Endothelial cell of umbilical vein (primary cell): ENCODE measurements at regions not wholly inside any gene's neighbourhood (a gene's known extent, or its start where the extent isn't known, plus 50 kb on each side); places are given as distances from the start of the nearest gene placed in this dataset.

Experiments
- BruUV-seq: library from RNA; stranded (reverse); fragments of 400-500 nt; replicated peaks from 2 replicates; lab custom pipeline; 2021; lab: Mats Ljungman, UMichigan
- CTCF ChIA-PET: fragments of 300-600, 350-600 bp; sonication (Branson Sonifier 250); formaldehyde crosslinking; loops from one replicate; lab custom pipeline; 2021; ENCODE audit warnings: antibody characterized with exemption, inconsistent platforms; lab: Charles Lee
- POLR2A ChIA-PET: fragments of 300-600, 350-600 bp; sonication (Branson Sonifier 250); formaldehyde crosslinking; loops from one replicate; lab custom pipeline; 2021; ENCODE audit warnings: antibody characterized with exemption, inconsistent platforms; lab: Charles Lee
- DNase-seq: peaks from one replicate; pipeline ENCODE4 v3.0.0-alpha.2; 2011; ENCODE audit warnings: low read depth, low spot score
- FAIRE-seq: peaks from 2 replicates; lab custom pipeline; 2011; peaks lifted over from hg19 to GRCh38; lab: Jason Lieb, UNC
- H2AFZ ChIP-seq: 2 replicates; pipeline ENCODE4 v1.6.0; 2012; ENCODE audit warnings: low read depth, low read length, control low read depth, inconsistent platforms
- H3K27ac ChIP-seq: 2 replicates; pipeline ENCODE4 v1.5.1; 2011; ENCODE audit warnings: low read depth, mild to moderate bottlenecking, control low read depth, low read length, moderate library complexity; ENCODE audit not compliant: insufficient read depth
- H3K27me3 ChIP-seq, 2 experiments: 2 replicates each; pipeline versions ENCODE4 v1.6.0 to v1.6.1; 2011; ENCODE audit warnings: low read length in 2 of 2, mixed read lengths in 1 of 2; ENCODE audit not compliant: control insufficient read depth in 2 of 2, insufficient read depth in 2 of 2
- H3K36me3 ChIP-seq, 2 experiments: 2 replicates in 1 of 2; 3 replicates in 1 of 2; pipeline ENCODE4 v1.5.1; 2011; ENCODE audit warnings: low read length in 2 of 2, mild to moderate bottlenecking in 1 of 2, moderate library complexity in 1 of 2; ENCODE audit not compliant: control insufficient read depth in 2 of 2, insufficient read depth in 2 of 2; ENCODE audit errors: extremely low read depth in 1 of 2
- H3K4me1 ChIP-seq: 3 replicates; pipeline ENCODE4 v1.5.1; 2011; ENCODE audit warnings: mild to moderate bottlenecking, low read length; ENCODE audit not compliant: control insufficient read depth, insufficient read depth; ENCODE audit errors: extremely low read depth
- H3K4me2 ChIP-seq: 2 replicates; pipeline ENCODE4 v1.6.1; 2011; ENCODE audit warnings: low read length, control low read depth, mixed read lengths; ENCODE audit not compliant: insufficient read depth
- H3K4me3 ChIP-seq, 3 experiments: fragments of 200-600 bp in 1 of 3; sonication (generic), shearing (Covaris generic) in 1 of 3; replicated peaks in 1 of 3; 2 replicates each; pipeline ENCODE4 v1.5.1; 2011 to 2016; ENCODE audit warnings: control low read depth in 3 of 3, low read length in 3 of 3, mild to moderate bottlenecking in 2 of 3, inconsistent platforms in 1 of 3, low read depth in 1 of 3, moderate library complexity in 1 of 3; ENCODE audit not compliant: insufficient read depth in 1 of 3
- H3K79me2 ChIP-seq: 2 replicates; pipeline ENCODE4 v1.6.0; 2012; ENCODE audit warnings: low read length, inconsistent platforms; ENCODE audit not compliant: control insufficient read depth, insufficient read depth
- H3K9ac ChIP-seq: replicated peaks from 2 replicates; pipeline ENCODE3; 2011; ENCODE audit warnings: low read length, control low read depth; ENCODE audit not compliant: insufficient read depth; ENCODE audit errors: extremely low read depth
- H3K9me1 ChIP-seq: replicated peaks from 3 replicates; pipeline ENCODE4 v1.6.0; 2011; ENCODE audit warnings: mild to moderate bottlenecking, low read length; ENCODE audit not compliant: control insufficient read depth, insufficient read depth; ENCODE audit errors: extremely low read depth
- H3K9me3 ChIP-seq: replicated peaks from 2 replicates; pipeline ENCODE4 v1.5.1; 2012; ENCODE audit warnings: low read length, inconsistent platforms; ENCODE audit not compliant: control insufficient read depth, insufficient read depth
- H4K20me1 ChIP-seq: replicated peaks from 2 replicates; pipeline ENCODE3; 2011; ENCODE audit warnings: mild to moderate bottlenecking, low read length; ENCODE audit not compliant: control insufficient read depth, insufficient read depth; ENCODE audit errors: extremely low read depth
- CTCF ChIP-seq, 2 donors: IDR thresholded peaks; 1 replicate in 1 of 2; 2 replicates in 1 of 2; pipeline ENCODE4 v1.5.1; 2011; ENCODE audit warnings: low read length in 2 of 2, mild to moderate bottlenecking in 2 of 2, moderate library complexity in 2 of 2, control low read depth in 1 of 2, inconsistent platforms in 1 of 2, low read depth in 1 of 2; ENCODE audit not compliant: insufficient read depth in 1 of 2; ENCODE audit errors: extremely low read depth in 1 of 2
- EZH2 ChIP-seq: IDR thresholded peaks from 2 replicates; pipeline ENCODE4 v1.6.1; 2012; ENCODE audit warnings: borderline replicate concordance, low read depth, mild to moderate bottlenecking, moderate library complexity, low read length, inconsistent platforms; ENCODE audit not compliant: severe bottlenecking
- FOS ChIP-seq: IDR thresholded peaks from 2 replicates; pipeline ENCODE4 v1.6.1; 2011; ENCODE audit warnings: mild to moderate bottlenecking, low read length, moderate library complexity, borderline replicate concordance; ENCODE audit not compliant: insufficient read depth
- GATA2 ChIP-seq: IDR thresholded peaks from 2 replicates; pipeline ENCODE4 v1.7.0; 2011; ENCODE audit warnings: low read depth, mild to moderate bottlenecking, moderate library complexity, mixed read lengths, low read length; ENCODE audit not compliant: insufficient read length, insufficient read depth
- JUN ChIP-seq: IDR thresholded peaks from 2 replicates; pipeline ENCODE4 v1.6.1; 2011; ENCODE audit warnings: borderline replicate concordance, low read depth; ENCODE audit not compliant: insufficient read length, insufficient read depth
- MAX ChIP-seq: IDR thresholded peaks from 2 replicates; pipeline ENCODE4 v1.6.1; 2011; ENCODE audit not compliant: insufficient read depth, insufficient read length
- MYC ChIP-seq: IDR thresholded peaks from one replicate; pipeline ENCODE4 v1.6.1; 2011; ENCODE audit warnings: mild to moderate bottlenecking, low read depth, low read length
- POLR2A ChIP-seq: IDR thresholded peaks from 2 replicates; pipeline ENCODE4 v1.6.1; 2012; ENCODE audit warnings: low read depth, mild to moderate bottlenecking, control low read depth, low read length
- POLR2AphosphoS5 ChIP-seq: IDR thresholded peaks from 2 replicates; pipeline ENCODE4 v1.6.1; 2012; ENCODE audit warnings: low read depth, mild to moderate bottlenecking, control low read depth, low read length, moderate library complexity; ENCODE audit not compliant: insufficient read depth
- dilution Hi-C: fragments of 300-500 bp; cut with MboI; formaldehyde crosslinking; loops from one replicate; pipeline ENCODE4 v1.15.0; 2019; ENCODE audit warnings: low sequenced_read_pairs; ENCODE audit not compliant: extremely low pct_ligation_motif_present
- intact Hi-C: fragments of 100-400 bp; cut with micrococcal nuclease; formaldehyde crosslinking; loops from one replicate; pipeline ENCODE4 v1.10.0; 2022

- no peak overlapping the region for H3K27ac ChIP-seq
- H3K4me1 ChIP-seq: peaks cover 13% of the 10 kb centered on the region
- no peaks in the 10 kb centered on the region for H3K9me1 ChIP-seq
- CTCF ChIA-PET: no interaction called here
- BruUV-seq: no TSS peak
- peaks cover 20% of the 10 kb centered on the region for H3K79me2 ChIP-seq
- no peak overlapping the region for H3K9ac ChIP-seq
- no peaks in the 10 kb centered on the region for H4K20me1 ChIP-seq
- no peak overlapping the region for H3K4me3 ChIP-seq
- intact Hi-C loops: no loop called here
- FAIRE-seq (peak; percentile 57), DNase-seq (no peak)
- H3K9me3 ChIP-seq: no peaks in the 10 kb centered on the region
- dilution Hi-C loops: no loop called here
- H3K27me3 ChIP-seq: no peaks in the 10 kb centered on the region
- POLR2A ChIA-PET: no interaction called here
- no peak overlapping the region for H3K4me2 ChIP-seq
- TF ChIP-seq POLR2A (no peak), MAX (no peak), MYC (no peak), FOS (no peak), GATA2 (no peak), JUN (no peak), EZH2 (no peak), POLR2AphosphoS5 (no peak), CTCF (IDR thresholded peaks at IDR 0.05; ENCODE audit: extremely low read depth in 1 of 2, insufficient read depth in 1 of 2, low read depth in 1 of 2, low read length in 2 of 2) (no peak)
- H2AFZ ChIP-seq: no peak overlapping the region
- peaks cover 3 to 5% of the 10 kb centered on the region in 2 experiments for H3K36me3 ChIP-seq
These were observed 78.5 kb upstream of the CLCN4 start for GRCh38 chrX:10078266-10078665.
